ENCODE measurements at regions not wholly inside any gene's neighbourhood (a gene's known extent, or its start where the extent isn't known, plus 50 kb on each side); places are given as distances from the start of the nearest gene placed in this dataset.

DNA sequence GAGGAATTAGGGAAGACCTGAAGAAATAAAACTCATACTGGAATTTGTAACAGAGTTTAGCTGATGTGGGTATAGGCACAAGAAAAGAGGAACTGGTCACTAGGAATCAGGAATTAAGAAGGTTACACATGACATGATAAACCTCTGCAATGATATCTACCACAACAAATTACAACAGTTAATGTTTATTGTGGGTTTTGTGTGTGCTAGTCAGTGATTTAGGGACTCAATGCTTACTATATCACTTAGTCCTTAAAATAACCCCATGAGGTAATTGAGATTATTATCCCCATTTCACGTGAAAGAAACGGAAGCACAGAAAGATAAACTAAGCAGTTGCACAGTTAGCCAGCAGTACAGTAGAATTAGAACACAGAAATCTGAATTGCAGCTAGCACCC, 415.8 kb upstream of the ZEB2 start:
- no peak overlapping the region for H3K4me3 Mint-ChIP-seq
- H3K27me3 Mint-ChIP-seq (ENCODE audit: low read depth), result no peaks in the 10 kb centered on the region

DNA sequence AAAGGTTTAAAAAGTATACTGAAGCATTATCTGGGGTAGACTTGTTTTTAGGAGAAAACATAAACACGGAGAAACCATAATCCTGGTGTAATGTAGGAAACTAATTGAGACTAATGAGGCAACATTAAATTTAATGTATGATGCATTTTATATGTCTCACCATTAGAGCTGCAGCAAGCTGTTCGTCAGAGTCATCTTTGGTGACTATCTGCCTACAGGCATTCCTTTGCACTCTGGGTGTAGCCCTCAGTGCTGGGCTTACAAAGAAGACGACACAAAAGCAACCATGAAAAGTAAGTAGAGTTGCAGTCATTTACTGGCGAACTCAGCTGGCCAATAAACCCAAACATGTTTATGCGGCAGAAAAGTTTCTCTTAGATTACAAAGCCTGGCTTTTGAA, 415.3 kb upstream of the ZEB2 start:
- TF ChIP-seq CTCF (IDR thresholded peaks at IDR 0.05; ENCODE audit: unreplicated experiment in 3 of 3), result no peak
- Mint-ChIP-seq H3K4me3 (no peak overlapping the region), H3K4me1 (peaks cover 37% of the 10 kb centered on the region), H3K27me3 (ENCODE audit: low read depth) (no peaks in the 10 kb centered on the region), H3K27ac (peak overlapping the region; percentile 58 to 98 (median 74)), H3K9me3 (peaks cover 2% of the 10 kb centered on the region), H3K36me3 (ENCODE audit: low read depth) (no peaks in the 10 kb centered on the region)

More for the DNA sequence above, 415.8 kb upstream of the ZEB2 start:
- H3K36me3 Mint-ChIP-seq (ENCODE audit: low read depth), result no peaks in the 10 kb centered on the region
- TF ChIP-seq CTCF (IDR thresholded peaks at IDR 0.05; ENCODE audit: unreplicated experiment in 3 of 3), result no peak
- peaks cover 37% of the 10 kb centered on the region for H3K4me1 Mint-ChIP-seq
- H3K27ac Mint-ChIP-seq, result peak overlapping the region; percentile 58 to 98 (median 74)
- H3K9me3 Mint-ChIP-seq, result no peaks in the 10 kb centered on the region

DNA sequence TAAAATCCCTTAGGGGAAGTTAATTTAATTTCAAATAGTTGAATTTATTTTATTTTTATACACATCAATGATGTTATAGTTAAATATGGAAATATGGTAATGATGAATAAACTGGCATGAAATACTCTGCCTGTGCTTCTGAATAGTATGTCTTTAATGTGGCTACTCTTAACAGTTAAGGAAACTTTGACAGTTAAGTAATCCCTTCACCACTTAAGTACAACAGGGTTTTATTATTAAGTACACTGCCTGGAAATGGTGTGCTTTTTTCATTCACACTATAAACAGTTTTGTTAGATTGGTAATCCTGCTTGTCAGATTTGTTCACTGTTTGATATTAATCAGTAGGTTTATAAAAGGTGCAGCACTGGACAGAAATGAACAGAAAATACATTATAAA, 412.0 kb upstream of the ZEB2 start:
- H3K27ac Mint-ChIP-seq, result no peak overlapping the region
- peaks cover 18% of the 10 kb centered on the region for H3K9me3 Mint-ChIP-seq
- no peaks in the 10 kb centered on the region for H3K27me3 Mint-ChIP-seq (ENCODE audit: low read depth)
- H3K4me3 Mint-ChIP-seq, result no peak overlapping the region
- H3K4me1 Mint-ChIP-seq, result peaks cover 17% of the 10 kb centered on the region
- no peak for TF ChIP-seq CTCF (IDR thresholded peaks at IDR 0.05; ENCODE audit: unreplicated experiment in 3 of 3)
- H3K36me3 Mint-ChIP-seq (ENCODE audit: low read depth), result peaks cover 9% of the 10 kb centered on the region

- Mint-ChIP-seq H3K9me3 (peaks cover 19% of the 10 kb centered on the region), H3K27me3 (ENCODE audit: low read depth) (no peaks in the 10 kb centered on the region), H3K4me3 (no peak overlapping the region), H3K27ac (no peak overlapping the region), H3K4me1 (peaks cover 13% of the 10 kb centered on the region), H3K36me3 (ENCODE audit: low read depth) (peaks cover 9% of the 10 kb centered on the region)
- TF ChIP-seq CTCF (IDR thresholded peaks at IDR 0.05; ENCODE audit: unreplicated experiment in 3 of 3), result no peak
Observed at GRCh38 chr2:144931480-144931879, 411.6 kb upstream of the ZEB2 start.

- Mint-ChIP-seq H3K4me3 (no peak overlapping the region), H3K27me3 (ENCODE audit: low read depth) (no peaks in the 10 kb centered on the region), H3K9me3 (peaks cover 36% of the 10 kb centered on the region), H3K36me3 (ENCODE audit: low read depth) (peaks cover 15% of the 10 kb centered on the region), H3K4me1 (no peaks in the 10 kb centered on the region), H3K27ac (no peak overlapping the region)
- no peak for TF ChIP-seq CTCF (IDR thresholded peaks at IDR 0.05; ENCODE audit: unreplicated experiment in 3 of 3)
Observed at GRCh38 chr2:144927429-144927828, 407.5 kb upstream of the ZEB2 start.

GRCh38 chr2:144925886-144926285, 406.0 kb upstream of the ZEB2 start:
- Mint-ChIP-seq H3K9me3 (peaks cover 40% of the 10 kb centered on the region), H3K27ac (no peak overlapping the region), H3K4me1 (no peaks in the 10 kb centered on the region), H3K4me3 (no peak overlapping the region), H3K27me3 (ENCODE audit: low read depth) (no peaks in the 10 kb centered on the region), H3K36me3 (ENCODE audit: low read depth) (peaks cover 15% of the 10 kb centered on the region)
- TF ChIP-seq CTCF (IDR thresholded peaks at IDR 0.05; ENCODE audit: unreplicated experiment in 3 of 3), result no peak
